HCT116 (cell line): ENCODE measurements at regions not wholly inside any gene's neighbourhood (a gene's known extent, or its start where the extent isn't known, plus 50 kb on each side); places are given as distances from the start of the nearest gene placed in this dataset.

ENCODE experiments used
- ATAC-seq: fragments of 200-7000 bp; cut with Tn5 transposase; 2 replicates; pipeline ENCODE4 v1.9.1; 2020; ENCODE audit warnings: mild to moderate bottlenecking, moderate library complexity
- BruUV-seq: library from RNA; stranded (reverse); fragments of 400-500 nt; replicated peaks from 2 replicates; lab custom pipeline; 2021; lab: Mats Ljungman, UMichigan
- CTCF ChIA-PET: fragments of 300-600 bp; sonication (Branson Sonifier 250); formaldehyde crosslinking; loops from one replicate; lab custom pipeline; 2021; ENCODE audit warnings: antibody characterized with exemption; lab: Charles Lee
- POLR2A ChIA-PET: fragments of 300-600, 350-600 bp; sonication (Branson Sonifier 250); formaldehyde crosslinking; loops from one replicate; lab custom pipeline; 2021; ENCODE audit warnings: antibody characterized with exemption; lab: Charles Lee
- RAD21 ChIA-PET, 2 experiments: fragments of 300-600 bp; sonication (Branson Sonifier 250); formaldehyde crosslinking; loops; one replicate each; lab custom pipeline; 2023; ENCODE audit warnings: low total read pairs in 2 of 2; ENCODE audit not compliant: uncharacterized antibody in 2 of 2, unreplicated experiment in 2 of 2, low non-redundant PET in 1 of 2; lab: Charles Lee
- DNase-seq: peaks from one replicate; pipeline ENCODE4 v3.0.0-alpha.2; 2010; ENCODE audit warnings: low read depth, low spot score
- H2AFZ ChIP-seq: fragments of 200-600 bp; shearing (Covaris generic), sonication (generic); 2 replicates; pipeline ENCODE4 v1.6.1; 2017; ENCODE audit warnings: low read depth, mixed run types, mixed read lengths, antibody characterized with exemption, low read length; ENCODE audit not compliant: poor library complexity, severe bottlenecking
- H3K27ac ChIP-seq: 2 replicates; pipeline ENCODE4 v1.5.1; 2012; ENCODE audit warnings: low read depth, low read length
- H3K27me3 ChIP-seq: fragments of 200-600 bp; sonication (generic); 2 replicates; pipeline ENCODE4 v1.6.1; 2016; ENCODE audit warnings: mixed run types, low read length, mixed read lengths; ENCODE audit not compliant: insufficient read depth
- H3K36me3 ChIP-seq, 2 experiments: fragments of 200-500 bp in 1 of 2; fragments of 200-600 bp in 1 of 2; sonication (Bioruptor generic) in 1 of 2; sonication (generic) in 1 of 2; 2 replicates each; pipeline versions ENCODE4 v1.5.1 to v1.6.1; 2014 to 2016; ENCODE audit warnings: low read length in 2 of 2, inconsistent platforms in 1 of 2, mixed read lengths in 1 of 2, mixed run types in 1 of 2; ENCODE audit not compliant: insufficient read depth in 2 of 2, control insufficient read depth in 1 of 2
- H3K4me1 ChIP-seq, 2 experiments: fragments of 200-600 bp in 1 of 2; sonication (generic) in 1 of 2; 2 replicates each; pipeline versions ENCODE4 v1.5.1 to v1.6.1; 2012 to 2017; ENCODE audit warnings: low read length in 2 of 2, inconsistent platforms in 1 of 2, mild to moderate bottlenecking in 1 of 2, mixed read lengths in 1 of 2, mixed run types in 1 of 2, moderate library complexity in 1 of 2; ENCODE audit not compliant: insufficient read depth in 2 of 2, control insufficient read depth in 1 of 2
- H3K4me2 ChIP-seq: fragments of 200-600 bp; sonication (generic); 2 replicates; pipeline ENCODE4 v1.6.1; 2017; ENCODE audit warnings: mixed run types, low read length, mixed read lengths
- H3K4me3 ChIP-seq, 2 experiments: fragments of 200-600 bp in 1 of 2; sonication (generic) in 1 of 2; replicated peaks in 1 of 2; 2 replicates each; pipeline ENCODE4 v1.5.1; 2011 to 2016; ENCODE audit warnings: low read length in 2 of 2, control low read depth in 1 of 2, low read depth in 1 of 2, mild to moderate bottlenecking in 1 of 2, mixed read lengths in 1 of 2, mixed run types in 1 of 2
- H3K79me2 ChIP-seq: fragments of 200-600 bp; sonication (generic); 2 replicates; pipeline ENCODE4 v1.6.1; 2017; ENCODE audit warnings: mild to moderate bottlenecking, mixed run types, low read length, moderate library complexity, mixed read lengths; ENCODE audit not compliant: insufficient read depth
- H3K9ac ChIP-seq: fragments of 200-600 bp; sonication (generic); 2 replicates; pipeline ENCODE4 v1.6.1; 2016; ENCODE audit warnings: low read length, mixed read lengths
- H3K9me2 ChIP-seq: fragments of 200-600 bp; sonication (generic), shearing (Covaris generic); 2 replicates; pipeline ENCODE4 v1.6.1; 2017; ENCODE audit warnings: mixed run types, mild to moderate bottlenecking, moderate library complexity; ENCODE audit not compliant: insufficient read depth
- H3K9me3 ChIP-seq, 2 experiments: fragments of 200-500 bp in 1 of 2; fragments of 200-600 bp in 1 of 2; sonication (Bioruptor generic) in 1 of 2; sonication (generic) in 1 of 2; 2 replicates each; pipeline ENCODE4 v1.6.1; 2014 to 2017; ENCODE audit warnings: low read length in 2 of 2, mixed read lengths in 2 of 2, inconsistent platforms in 1 of 2, low read depth in 1 of 2, mild to moderate bottlenecking in 1 of 2, mixed run types in 1 of 2, moderate library complexity in 1 of 2; ENCODE audit not compliant: control insufficient read depth in 1 of 2, insufficient read depth in 1 of 2
- H4K20me1 ChIP-seq: fragments of 200-600 bp; sonication (generic), shearing (Covaris generic); 2 replicates; pipeline ENCODE4 v1.6.1; 2017; ENCODE audit warnings: mixed run types, mild to moderate bottlenecking, moderate library complexity; ENCODE audit not compliant: insufficient read depth
- CEBPB ChIP-seq: IDR thresholded peaks from 2 replicates; pipeline ENCODE4 v1.6.1; 2012; ENCODE audit warnings: low read depth
- CTCF ChIP-seq, 3 experiments: fragments of 200-600 bp in 1 of 3; sonication (generic) in 1 of 3; IDR thresholded peaks in 2 of 3; conservative IDR thresholded peaks in 1 of 3; 2 replicates each; pipeline ENCODE4 v1.5.1; 2012 to 2017; ENCODE audit warnings: low read depth in 2 of 3, low read length in 2 of 3, antibody characterized with exemption in 1 of 3, borderline replicate concordance in 1 of 3, control low read depth in 1 of 3, mild to moderate bottlenecking in 1 of 3, mixed read lengths in 1 of 3, mixed run types in 1 of 3, moderate library complexity in 1 of 3; ENCODE audit not compliant: insufficient read depth in 1 of 3
- EZH2 ChIP-seq: fragments of 200-600 bp; sonication (generic); IDR thresholded peaks from 2 replicates; pipeline ENCODE4 v1.6.1; 2017; ENCODE audit warnings: antibody characterized with exemption, mixed run types
- FOSL1 ChIP-seq: IDR thresholded peaks from 2 replicates; pipeline ENCODE4 v1.6.1; 2012; ENCODE audit warnings: low read depth
- JUND ChIP-seq: IDR thresholded peaks from 2 replicates; pipeline ENCODE4 v1.6.1; 2012
- POLR2AphosphoS5 ChIP-seq: IDR thresholded peaks from 2 replicates; pipeline ENCODE4 v1.6.1; 2011; ENCODE audit warnings: mild to moderate bottlenecking, low read depth, low read length, moderate library complexity
- RAD21 ChIP-seq: IDR thresholded peaks from 2 replicates; pipeline ENCODE4 v1.6.1; 2012; ENCODE audit warnings: low read depth, mild to moderate bottlenecking
- REST ChIP-seq: IDR thresholded peaks from 2 replicates; pipeline ENCODE4 v1.6.1; 2012; ENCODE audit warnings: low read depth
- SIN3A ChIP-seq: IDR thresholded peaks from 2 replicates; pipeline ENCODE4 v1.6.1; 2012; ENCODE audit warnings: low read depth
- SP1 ChIP-seq: IDR thresholded peaks from 2 replicates; pipeline ENCODE4 v1.6.1; 2012; ENCODE audit warnings: low read depth
- TCF7L2 ChIP-seq: IDR thresholded peaks from 2 replicates; pipeline ENCODE4 v1.7.0; 2011; ENCODE audit warnings: borderline replicate concordance, inconsistent platforms; ENCODE audit not compliant: insufficient read depth, insufficient read length; ENCODE audit errors: extremely low read depth
- YY1 ChIP-seq: IDR thresholded peaks from 2 replicates; pipeline ENCODE4 v1.6.1; 2011; ENCODE audit warnings: low read length, low read depth, moderate library complexity, mild to moderate bottlenecking; ENCODE audit not compliant: insufficient replicate concordance; ENCODE audit errors: extremely low read depth
- ZFX ChIP-seq: fragments of 450-650 bp; IDR thresholded peaks from 2 replicates; pipeline ENCODE4 v1.6.1; 2017
- ZNF274 ChIP-seq: fragments of 200-500 bp; sonication (Bioruptor generic); IDR thresholded peaks from 2 replicates; pipeline ENCODE4 v1.6.1; 2014; ENCODE audit warnings: mild to moderate bottlenecking, low read depth, low read length, inconsistent platforms
- intact Hi-C: fragments of 100-400 bp; cut with micrococcal nuclease; formaldehyde crosslinking; loops from 2 replicates; pipeline ENCODE4 v1.10.0; 2022

GRCh38 chr3:18153571-18154173 lies 271.5 kb downstream of the SATB1 start:
- TF ChIP-seq ZFX (no peak), JUND (peak; percentile 59), RAD21 (0 out of 2 replicates have a peak, but pooled peaks have one; percentile 11), SP1 (peak; percentile 59), CEBPB (peak; percentile 93), REST (no peak), ZNF274 (no peak), TCF7L2 (no peak), YY1 (peak; percentile 6), SIN3A (no peak), EZH2 (no peak), FOSL1 (peak; percentile 66), POLR2AphosphoS5 (0 out of 2 replicates have a peak, but pooled peaks have one; percentile 28), CTCF (IDR thresholded peaks at IDR 0.05 in 2 of 3, conservative IDR thresholded peaks at IDR 0.05 in 1 of 3; ENCODE audit: borderline replicate concordance in 1 of 3, insufficient read depth in 1 of 3, low read depth in 2 of 3, low read length in 2 of 3) (no peak)
- CTCF ChIA-PET: no interaction called here
- peak; percentile 48 for DNase-seq
- peaks cover 4 to 14% of the 10 kb centered on the region in 2 experiments; a peak in 3 of 4 replicates for H3K4me1 ChIP-seq
- RAD21 ChIA-PET: no interaction called here
- no peaks in the 10 kb centered on the region; the same call in 1 of the 2 replicates for H4K20me1 ChIP-seq
- no peaks in the 10 kb centered on the region for H3K9me3 ChIP-seq
- no peak overlapping the region for H3K4me3 ChIP-seq
- H3K27ac ChIP-seq: no peak overlapping the region
- H3K79me2 ChIP-seq: no peaks in the 10 kb centered on the region
- intact Hi-C loops: no loop called here
- peak overlapping the region; percentile 5 for H2AFZ ChIP-seq
- POLR2A ChIA-PET: no interaction called here
- BruUV-seq: no TSS peak
- no peak overlapping the region for H3K9ac ChIP-seq
- peak overlapping the region; percentile 34 for H3K4me2 ChIP-seq
- no peaks in the 10 kb centered on the region for H3K27me3 ChIP-seq
- peak; percentile 80 for ATAC-seq
- H3K36me3 ChIP-seq: no peaks in the 10 kb centered on the region
- 0 out of 2 replicates have a peak, but pooled peaks cover 4% of the 10 kb centered on the region for H3K9me2 ChIP-seq
